Skeletal muscle tissue (tissue), 3 donors: ENCODE measurements at regions not wholly inside any gene's neighbourhood (a gene's known extent, or its start where the extent isn't known, plus 50 kb on each side); places are given as distances from the start of the nearest gene placed in this dataset.

ENCODE experiments used
- H3K27ac ChIP-seq: one replicate; pipeline ENCODE4 v1.7.0; 2013; ENCODE audit warnings: mild to moderate bottlenecking, low read depth, low read length, inconsistent platforms
- H3K27me3 ChIP-seq, 3 donors: one replicate each; pipeline ENCODE4 v1.7.0; 2013; ENCODE audit warnings: low read length in 3 of 3; ENCODE audit not compliant: control insufficient read depth in 3 of 3, insufficient read depth in 3 of 3
- H3K36me3 ChIP-seq, 3 donors: one replicate each; pipeline ENCODE4 v1.7.0; 2013; ENCODE audit warnings: low read length in 3 of 3; ENCODE audit not compliant: control insufficient read depth in 3 of 3, insufficient read depth in 3 of 3
- H3K4me1 ChIP-seq, 3 donors: one replicate each; pipeline ENCODE4 v1.7.0; 2013; ENCODE audit warnings: low read length in 3 of 3, mild to moderate bottlenecking in 3 of 3; ENCODE audit not compliant: control insufficient read depth in 3 of 3, insufficient read depth in 3 of 3
- H3K4me3 ChIP-seq, 3 donors: one replicate each; pipeline ENCODE4 v1.7.0; 2013; ENCODE audit warnings: low read length in 3 of 3
- H3K9ac ChIP-seq, 3 donors: one replicate each; pipeline ENCODE4 v1.7.0; 2013; ENCODE audit warnings: low read length in 3 of 3, mild to moderate bottlenecking in 3 of 3, moderate library complexity in 2 of 3, low read depth in 1 of 3
- H3K9me3 ChIP-seq, 3 donors: one replicate each; pipeline ENCODE4 v1.7.0; 2013; ENCODE audit warnings: low read length in 3 of 3; ENCODE audit not compliant: control insufficient read depth in 3 of 3
- donor health status: Osteomylitis.

- H3K4me3 ChIP-seq = no peak overlapping the region
- no peaks in the 10 kb centered on the region for H3K36me3 ChIP-seq
Measured at GRCh38 chr18:41128126-41128525, 826.9 kb upstream of the PIK3C3 start.

GRCh38 chr18:41126541-41127235 is 828.3 kb upstream of the PIK3C3 start:
- H3K27me3 ChIP-seq = no peaks in the 10 kb centered on the region
- no peak overlapping the region for H3K4me3 ChIP-seq
- H3K4me1 ChIP-seq = no peaks in the 10 kb centered on the region
- H3K9me3 ChIP-seq = no peaks in the 10 kb centered on the region
- H3K36me3 ChIP-seq = no peaks in the 10 kb centered on the region
- H3K9ac ChIP-seq = no peak overlapping the region
- H3K27ac ChIP-seq = no peak overlapping the region

More at GRCh38 chr18:41128126-41128525, 826.9 kb upstream of the PIK3C3 start:
- Histone ChIP-seq H3K27me3 (no peaks in the 10 kb centered on the region), H3K4me1 (no peaks in the 10 kb centered on the region), H3K9ac (no peak overlapping the region), H3K27ac (no peak overlapping the region), H3K9me3 (no peaks in the 10 kb centered on the region)

- no peaks in the 10 kb centered on the region for H3K9me3 ChIP-seq
- no peaks in the 10 kb centered on the region for H3K27me3 ChIP-seq
Measured at GRCh38 chr18:41121116-41121826, 833.8 kb upstream of the PIK3C3 start.

GRCh38 chr18:41119031-41119430 is 836.0 kb upstream of the PIK3C3 start:
- Histone ChIP-seq H3K9me3 (no peaks in the 10 kb centered on the region), H3K27me3 (no peaks in the 10 kb centered on the region), H3K4me1 (no peaks in the 10 kb centered on the region), H3K4me3 (no peak overlapping the region), H3K9ac (no peak overlapping the region), H3K36me3 (no peaks in the 10 kb centered on the region), H3K27ac (no peak overlapping the region)

More at GRCh38 chr18:41121116-41121826, 833.8 kb upstream of the PIK3C3 start:
- no peak overlapping the region for H3K9ac ChIP-seq
- H3K36me3 ChIP-seq = no peaks in the 10 kb centered on the region
- no peaks in the 10 kb centered on the region for H3K4me1 ChIP-seq
- H3K27ac ChIP-seq = no peak overlapping the region
- no peak overlapping the region for H3K4me3 ChIP-seq

GRCh38 chr18:41113885-41114482 is 841.0 kb upstream of the PIK3C3 start:
- no peaks in the 10 kb centered on the region for H3K36me3 ChIP-seq
- no peak overlapping the region for H3K4me3 ChIP-seq
- H3K9ac ChIP-seq = no peak overlapping the region
- no peaks in the 10 kb centered on the region for H3K4me1 ChIP-seq
- H3K9me3 ChIP-seq = no peaks in the 10 kb centered on the region
- no peak overlapping the region for H3K27ac ChIP-seq
- no peaks in the 10 kb centered on the region for H3K27me3 ChIP-seq

GRCh38 chr18:41099451-41099850 is 855.6 kb upstream of the PIK3C3 start:
- Histone ChIP-seq H3K36me3 (no peaks in the 10 kb centered on the region), H3K27ac (no peak overlapping the region), H3K27me3 (no peaks in the 10 kb centered on the region), H3K4me1 (no peaks in the 10 kb centered on the region), H3K9me3 (peaks cover 0 to 2% (median 0%) of the 10 kb centered on the region in 3 donors), H3K4me3 (no peak overlapping the region), H3K9ac (no peak overlapping the region)

GRCh38 chr18:41096504-41096903 is 858.5 kb upstream of the PIK3C3 start:
- no peak overlapping the region for H3K9ac ChIP-seq
- no peaks in the 10 kb centered on the region for H3K36me3 ChIP-seq
- no peak overlapping the region for H3K4me3 ChIP-seq
- H3K27me3 ChIP-seq = no peaks in the 10 kb centered on the region
- H3K4me1 ChIP-seq = no peaks in the 10 kb centered on the region
- H3K9me3 ChIP-seq = no peaks in the 10 kb centered on the region
- H3K27ac ChIP-seq = no peak overlapping the region

- Histone ChIP-seq H3K9me3 (no peaks in the 10 kb centered on the region), H3K4me3 (no peak overlapping the region), H3K4me1 (no peaks in the 10 kb centered on the region), H3K9ac (no peak overlapping the region), H3K27ac (no peak overlapping the region), H3K27me3 (no peaks in the 10 kb centered on the region), H3K36me3 (no peaks in the 10 kb centered on the region)
Measured at GRCh38 chr18:41077076-41077475, 878.0 kb upstream of the PIK3C3 start.

- H3K4me3 ChIP-seq = no peak overlapping the region
- H3K9ac ChIP-seq = no peak overlapping the region
- H3K27me3 ChIP-seq = no peaks in the 10 kb centered on the region
- H3K4me1 ChIP-seq = no peaks in the 10 kb centered on the region
- H3K36me3 ChIP-seq = no peaks in the 10 kb centered on the region
- H3K9me3 ChIP-seq = no peaks in the 10 kb centered on the region
- H3K27ac ChIP-seq = no peak overlapping the region
Measured at GRCh38 chr18:41075212-41075611, 879.8 kb upstream of the PIK3C3 start.

GRCh38 chr18:41073372-41073954 is 881.6 kb upstream of the PIK3C3 start:
- no peak overlapping the region for H3K9ac ChIP-seq
- no peaks in the 10 kb centered on the region for H3K9me3 ChIP-seq

More at GRCh38 chr18:41073372-41073954, 881.6 kb upstream of the PIK3C3 start:
- H3K27me3 ChIP-seq = no peaks in the 10 kb centered on the region
- H3K4me3 ChIP-seq = no peak overlapping the region
- no peaks in the 10 kb centered on the region for H3K4me1 ChIP-seq
- no peaks in the 10 kb centered on the region for H3K36me3 ChIP-seq
- H3K27ac ChIP-seq = no peak overlapping the region
